ENCODE measurements at regions not wholly inside any gene's neighbourhood (a gene's known extent, or its start where the extent isn't known, plus 50 kb on each side); places are given as distances from the start of the nearest gene placed in this dataset.

- Mint-ChIP-seq H3K9me3 (peaks cover 3 to 17% (median 9%) of the 10 kb centered on the region in 7 donors), H3K36me3 (no peaks in the 10 kb centered on the region), H3K4me3 (no peak overlapping the region), H3K27me3 (ENCODE audit: low read depth in 3 of 3) (no peaks in the 10 kb centered on the region), H3K4me1 (no peaks in the 10 kb centered on the region), H3K27ac (no peak overlapping the region)
- Histone ChIP-seq H2AFZ (ENCODE audit: insufficient read depth, low read depth, low read length, poor library complexity, severe bottlenecking) (no peak overlapping the region), H3K9ac (ENCODE audit: insufficient read depth, low read length, poor library complexity, severe bottlenecking) (no peak overlapping the region), H3K9me3 (replicated peaks in 1 of 2; ENCODE audit: control insufficient read depth in 1 of 2, insufficient read depth in 1 of 2, low read length in 2 of 2) (peaks cover 9 to 10% of the 10 kb centered on the region in 2 donors), H3K4me1 (ENCODE audit: control insufficient read depth in 1 of 2, insufficient read depth in 2 of 2, low read length in 2 of 2) (no peaks in the 10 kb centered on the region), H3K27me3 (ENCODE audit: control insufficient read depth in 2 of 2, insufficient read depth in 2 of 2, low read length in 2 of 2) (no peaks in the 10 kb centered on the region), H3K79me2 (ENCODE audit: insufficient read depth, low read length) (no peaks in the 10 kb centered on the region), H3K4me2 (replicated peaks; ENCODE audit: extremely low read depth, low read length, poor library complexity, severe bottlenecking) (no peak overlapping the region), H3K36me3 (replicated peaks in 1 of 2; ENCODE audit: control insufficient read depth in 1 of 2, insufficient read depth in 2 of 2, low read length in 2 of 2) (no peaks in the 10 kb centered on the region), H3K4me3 (replicated peaks in 1 of 3; ENCODE audit: low read depth in 2 of 3, low read length in 3 of 3) (no peak overlapping the region), H4K20me1 (ENCODE audit: insufficient read depth, low read length) (no peaks in the 10 kb centered on the region), H3K27ac (ENCODE audit: low read depth in 1 of 2, low read length in 2 of 2) (no peak overlapping the region)
- intact Hi-C loops (cut with micrococcal nuclease) = no loop called here
- TF ChIP-seq CTCF (IDR thresholded peaks at IDR 0.05) = no peak
- no peak for DNase-seq
- WGBS (ENCODE audit: insufficient coverage) = 71% methylated on average over 2 of the region's 3 CpGs
Observed at GRCh38 chr7:34338961-34339526, 319.0 kb upstream of the NPSR1 start.

- Mint-ChIP-seq H3K27me3 (ENCODE audit: low read depth in 3 of 3) (no peaks in the 10 kb centered on the region), H3K9me3 (peaks cover 3 to 17% (median 9%) of the 10 kb centered on the region in 7 donors), H3K36me3 (no peaks in the 10 kb centered on the region), H3K27ac (no peak overlapping the region), H3K4me3 (no peak overlapping the region), H3K4me1 (no peaks in the 10 kb centered on the region)
- intact Hi-C loops (cut with micrococcal nuclease) = no loop called here
- no peak for TF ChIP-seq CTCF (IDR thresholded peaks at IDR 0.05)
- Histone ChIP-seq H2AFZ (ENCODE audit: insufficient read depth, low read depth, low read length, poor library complexity, severe bottlenecking) (no peak overlapping the region), H3K27me3 (ENCODE audit: control insufficient read depth in 2 of 2, insufficient read depth in 2 of 2, low read length in 2 of 2) (no peaks in the 10 kb centered on the region), H3K4me1 (ENCODE audit: control insufficient read depth in 1 of 2, insufficient read depth in 2 of 2, low read length in 2 of 2) (no peaks in the 10 kb centered on the region), H3K4me2 (replicated peaks; ENCODE audit: extremely low read depth, low read length, poor library complexity, severe bottlenecking) (no peak overlapping the region), H3K4me3 (replicated peaks in 1 of 3; ENCODE audit: low read depth in 2 of 3, low read length in 3 of 3) (no peak overlapping the region), H3K79me2 (ENCODE audit: insufficient read depth, low read length) (no peaks in the 10 kb centered on the region), H3K27ac (ENCODE audit: low read depth in 1 of 2, low read length in 2 of 2) (no peak overlapping the region), H4K20me1 (ENCODE audit: insufficient read depth, low read length) (no peaks in the 10 kb centered on the region), H3K36me3 (replicated peaks in 1 of 2; ENCODE audit: control insufficient read depth in 1 of 2, insufficient read depth in 2 of 2, low read length in 2 of 2) (no peaks in the 10 kb centered on the region), H3K9ac (ENCODE audit: insufficient read depth, low read length, poor library complexity, severe bottlenecking) (no peak overlapping the region), H3K9me3 (replicated peaks in 1 of 2; ENCODE audit: control insufficient read depth in 1 of 2, insufficient read depth in 1 of 2, low read length in 2 of 2) (peaks cover 9 to 10% of the 10 kb centered on the region in 2 donors)
- WGBS (ENCODE audit: insufficient coverage) = no CpG with 5 or more reads among the region's 2 CpGs
- DNase-seq = no peak
Observed at GRCh38 chr7:34341326-34341725, 316.7 kb upstream of the NPSR1 start.
